Inflammatory macrophage treated with lipopolysaccharide for 1 hour (primary cell): ENCODE measurements at regions not wholly inside any gene's neighbourhood (a gene's known extent, or its start where the extent isn't known, plus 50 kb on each side); places are given as distances from the start of the nearest gene placed in this dataset.
"Not testable (repeated sequence)": the region's sequence is repeated elsewhere in the genome, so short reads cannot be mapped to it uniquely, and the experiment has no call there.

Experiments
- DNase-seq, 2 donors: peaks; one replicate each; pipeline ENCODE4 v3.0.0-alpha.2; 2020 to 2022

DNA sequence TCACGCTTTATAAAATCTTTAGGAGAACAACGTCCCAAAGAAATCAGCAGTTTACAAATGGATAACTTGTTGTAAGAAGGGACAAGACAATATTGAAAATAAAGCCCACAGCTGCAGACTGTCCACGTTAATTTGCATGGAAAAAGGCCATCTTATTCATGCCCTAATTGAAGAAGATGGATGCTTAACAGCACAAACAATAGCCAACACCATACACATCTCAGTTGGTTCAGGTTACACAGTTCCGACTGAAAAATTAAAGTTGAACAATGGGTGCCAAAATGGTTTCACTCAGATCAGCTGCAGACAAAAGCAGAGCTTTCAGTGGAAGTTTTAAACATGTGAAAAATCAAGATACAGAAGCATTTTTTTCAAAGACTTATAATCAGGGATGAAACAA is 314.2 kb downstream of the RAB38 start:
- no peak for DNase-seq

DNA sequence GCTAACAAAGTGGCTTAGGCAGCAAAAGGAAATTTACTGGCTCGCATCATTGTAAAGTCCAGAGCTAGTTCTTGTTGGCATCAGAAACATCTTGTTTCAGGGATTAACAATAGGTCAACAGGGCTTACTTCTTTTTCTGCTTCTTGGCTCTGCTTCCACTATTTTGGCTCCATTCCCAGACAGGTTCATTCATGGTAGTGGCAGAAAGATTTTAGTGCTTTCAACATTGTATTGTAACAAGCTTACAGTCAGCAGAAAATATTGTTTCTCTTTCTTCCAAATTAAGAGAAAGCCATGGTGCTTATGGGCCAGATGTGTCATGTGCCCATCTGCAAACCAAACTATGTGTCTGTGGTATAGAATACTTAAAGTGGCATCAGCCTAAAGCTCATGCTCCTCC is 315.6 kb downstream of the RAB38 start:
- no peak for DNase-seq

DNA sequence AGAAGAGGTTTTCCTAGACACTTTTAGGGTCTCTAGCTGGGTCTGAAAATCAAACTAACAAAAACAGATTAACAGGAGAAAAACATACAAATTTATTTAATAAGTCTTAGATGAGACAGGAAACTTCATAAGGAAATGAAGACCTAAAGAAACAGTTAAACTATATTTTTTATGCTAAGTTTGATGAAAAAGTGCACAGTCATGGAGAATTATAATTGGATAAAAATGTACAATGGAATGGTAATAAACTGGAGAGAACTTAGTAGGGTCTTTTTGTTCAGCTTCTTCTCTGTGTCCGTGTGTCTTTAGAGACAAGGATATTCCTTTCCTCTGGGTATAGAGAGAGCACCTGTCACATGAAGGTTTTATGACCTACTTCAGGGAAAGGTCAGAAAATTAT is 323.4 kb downstream of the RAB38 start:
- no peak for DNase-seq

DNA sequence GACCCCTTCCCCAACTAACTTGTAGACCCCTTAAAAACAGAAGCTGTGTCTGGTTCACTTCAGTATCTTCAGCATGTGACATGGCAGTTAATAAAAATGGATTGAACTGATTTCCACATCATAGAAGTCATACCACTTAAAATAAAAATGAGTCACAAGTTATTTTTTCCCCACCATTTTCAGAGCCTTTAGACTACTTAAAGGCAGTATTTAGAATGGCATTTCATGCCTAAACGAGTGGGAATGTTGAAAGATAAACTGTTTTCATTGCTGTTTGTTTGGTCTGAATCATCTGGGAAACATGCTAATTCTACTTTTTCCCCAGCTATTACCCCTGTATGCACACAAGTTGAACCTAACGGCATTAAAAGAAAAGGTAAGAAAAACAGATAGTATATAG is 324.0 kb downstream of the RAB38 start:
- no peak for DNase-seq

DNA sequence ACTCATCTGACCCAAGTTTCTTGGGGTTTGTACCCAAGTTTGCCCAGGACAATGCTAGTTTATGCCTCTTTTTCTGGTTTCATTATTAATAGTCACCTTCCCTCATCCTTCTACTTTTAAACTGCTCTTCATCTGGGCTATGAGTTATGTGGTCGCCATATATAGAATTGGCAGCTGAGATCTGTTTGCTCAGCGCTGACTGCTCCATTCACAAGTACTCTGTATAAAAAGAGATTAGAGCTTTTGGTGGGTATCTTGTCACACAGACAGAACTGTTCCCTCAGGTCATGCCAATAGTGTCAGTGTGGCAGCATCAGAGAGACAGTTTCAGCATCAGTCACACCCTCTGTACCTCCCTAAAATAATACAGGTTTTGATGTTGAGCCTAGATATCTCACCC is 326.0 kb downstream of the RAB38 start:
- no peak for DNase-seq

DNA sequence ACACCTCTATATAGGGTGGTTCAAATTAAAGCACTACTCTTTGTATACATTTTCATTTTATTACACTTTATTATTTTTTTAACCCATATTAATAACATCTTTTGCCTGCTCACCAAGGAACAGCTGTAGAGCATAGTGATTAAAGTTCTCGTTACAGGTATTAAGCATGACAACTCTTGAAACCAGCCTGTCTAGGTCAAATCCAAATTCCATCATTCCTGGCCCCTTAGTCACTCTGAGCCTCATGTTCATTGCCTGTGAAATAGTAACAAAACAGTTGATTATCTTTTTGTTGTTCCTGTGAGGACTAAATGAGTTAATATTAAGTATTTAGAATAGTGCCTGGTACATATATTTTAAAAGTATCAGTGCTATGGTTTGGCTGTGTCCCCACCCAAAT is 334.5 kb downstream of the RAB38 start:
- DNase-seq = no peak

DNA sequence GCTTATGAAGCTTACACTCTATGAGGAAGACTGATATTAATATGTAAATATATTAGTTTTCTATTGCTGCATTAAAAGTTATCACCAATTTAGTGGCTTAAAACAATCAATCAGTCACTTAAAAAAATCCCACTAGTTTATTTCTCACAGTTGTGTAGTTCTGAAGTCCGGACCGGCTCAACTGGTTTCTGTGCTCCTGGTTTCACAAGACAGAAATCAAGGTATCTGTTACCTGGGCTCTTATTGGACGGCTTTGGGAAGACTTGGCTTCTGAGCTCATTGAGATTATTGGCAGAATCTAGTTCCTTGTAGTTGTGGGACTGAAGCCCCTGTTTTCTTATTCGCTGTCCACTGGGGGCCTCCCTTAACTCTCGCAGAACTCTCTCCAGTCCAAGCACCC is 343.0 kb downstream of the RAB38 start:
- no peak for DNase-seq

DNA sequence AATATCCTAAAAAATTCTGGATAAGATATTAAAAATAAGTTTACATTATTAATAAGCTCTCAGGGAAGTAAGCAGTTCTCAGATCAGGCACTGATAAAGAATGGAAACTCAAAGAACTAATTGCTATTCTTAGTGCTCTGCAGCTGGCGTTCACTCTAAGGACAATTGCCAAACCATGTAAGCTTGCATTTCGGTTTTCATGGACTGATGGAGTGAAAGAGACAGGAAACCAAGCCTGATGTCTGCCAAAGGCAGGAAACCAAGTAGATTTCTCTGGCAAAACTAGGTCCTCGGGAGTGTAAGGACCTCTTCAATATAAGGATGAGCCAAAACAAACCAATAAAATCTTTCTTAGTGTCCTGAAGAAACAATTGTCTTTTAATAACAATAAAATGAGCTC is 355.2 kb downstream of the RAB38 start:
- DNase-seq = no peak

DNA sequence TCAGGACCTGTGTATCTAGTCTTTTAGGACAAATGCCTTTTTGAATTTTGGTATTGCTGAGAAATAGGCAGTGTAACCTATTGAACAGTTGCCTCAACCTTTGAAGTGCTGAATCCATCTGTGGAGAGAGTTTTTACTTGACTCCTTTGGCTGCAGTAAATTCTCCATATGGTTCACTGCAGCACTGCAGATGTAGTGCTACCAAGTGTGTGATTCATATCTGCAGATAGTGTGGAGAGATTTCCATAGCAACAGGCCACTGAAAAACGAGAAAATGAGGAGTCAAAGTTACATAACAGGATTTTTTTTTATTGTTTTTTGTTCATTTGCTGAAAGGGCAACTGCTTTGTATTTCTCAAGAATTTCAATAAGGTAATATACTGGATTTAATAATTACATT is 356.1 kb downstream of the RAB38 start:
- DNase-seq = no peak

DNA sequence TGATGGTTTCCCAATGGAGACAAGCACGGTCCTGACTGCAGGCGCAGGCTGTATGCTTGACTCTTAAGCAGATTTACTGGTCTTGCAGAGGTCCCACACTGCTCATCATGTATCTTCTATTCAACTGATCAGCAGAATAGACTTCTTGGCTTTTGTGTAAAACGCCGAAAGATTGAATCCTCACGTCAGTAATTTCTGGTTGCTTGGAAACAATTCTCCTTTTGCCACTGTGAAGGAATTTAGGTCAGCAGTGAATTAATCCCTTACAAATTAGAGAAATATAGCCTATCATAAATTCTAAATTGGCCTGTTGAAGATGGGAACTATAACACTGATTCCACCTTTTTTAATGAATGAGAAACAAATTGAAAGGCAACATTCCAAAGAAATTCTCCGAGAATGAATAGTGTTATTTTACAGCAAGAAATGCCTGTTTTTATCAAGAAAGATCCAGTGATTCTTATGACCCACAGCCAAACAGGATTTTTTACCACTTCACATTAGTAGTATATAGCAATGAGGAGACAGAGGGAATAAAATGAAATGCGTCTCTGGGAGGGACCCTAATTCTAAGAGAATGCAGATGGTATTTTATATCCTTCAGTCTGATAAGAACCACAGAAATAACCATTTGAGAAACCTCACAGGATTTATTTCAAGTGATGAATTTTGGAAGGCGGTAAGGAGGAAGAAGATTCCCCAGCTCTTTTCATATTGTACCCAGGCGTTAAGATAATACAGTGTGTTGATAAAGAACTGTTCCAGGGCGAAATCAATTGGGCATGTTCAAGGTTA is 362.5 kb downstream of the RAB38 start:
- no peak for DNase-seq

DNA sequence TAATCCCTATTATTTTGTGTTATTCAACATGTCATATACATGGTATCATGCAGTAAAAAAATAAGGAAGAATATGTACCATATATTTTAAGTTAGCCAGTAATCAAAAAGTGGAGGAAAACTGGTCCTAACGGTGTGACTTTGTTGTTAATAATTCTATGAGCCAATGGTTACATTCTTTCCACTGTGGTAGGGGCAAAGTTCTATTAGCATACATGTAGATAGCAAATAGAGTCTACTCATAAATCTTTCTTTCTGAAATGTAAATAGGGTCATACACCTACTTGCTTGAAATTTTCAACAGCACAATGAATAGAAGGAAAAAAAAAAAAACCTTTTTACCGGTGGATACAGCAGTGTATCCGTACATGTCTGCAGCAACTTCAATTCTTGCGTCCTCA is 364.8 kb downstream of the RAB38 start:
- DNase-seq = no peak

DNA sequence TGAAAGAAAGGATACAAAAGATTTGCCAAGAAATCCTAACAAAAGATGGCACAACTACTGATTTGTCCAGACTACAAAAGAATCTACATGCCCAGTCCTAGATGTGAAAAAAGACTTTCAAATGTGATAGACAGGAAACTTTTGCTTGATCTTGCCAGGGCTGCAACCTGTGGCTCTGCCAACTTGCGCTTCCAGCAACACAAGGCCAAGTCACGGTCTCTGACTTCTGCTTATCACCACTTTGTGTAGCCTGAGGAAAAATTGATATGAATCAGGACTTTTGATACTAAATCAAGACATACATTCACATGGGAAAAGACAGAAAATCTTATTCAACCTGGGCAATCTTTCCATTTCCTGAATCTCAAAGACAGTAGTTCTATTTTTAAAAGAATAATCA is 366.0 kb downstream of the RAB38 start:
- DNase-seq = no peak

DNA sequence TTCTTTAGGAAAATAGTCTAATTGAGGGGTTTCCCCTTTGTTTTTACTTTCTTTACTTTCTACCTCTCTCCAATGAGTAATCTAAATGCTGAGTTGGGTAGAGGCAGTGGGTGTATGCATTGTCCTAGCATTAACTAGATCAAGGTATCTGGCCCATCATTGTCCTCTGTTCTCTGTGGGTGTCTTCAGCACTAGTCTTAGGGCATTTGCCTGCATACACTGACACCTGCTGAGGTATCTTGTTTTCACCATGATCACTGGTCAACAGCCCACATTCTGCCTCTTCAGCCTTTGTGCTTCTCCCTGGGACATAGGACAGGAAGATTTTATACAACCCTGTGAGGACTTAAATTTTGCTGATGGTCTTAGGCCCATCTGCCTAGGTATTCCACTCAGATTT is 371.1 kb downstream of the RAB38 start:
- no peak for DNase-seq

DNA sequence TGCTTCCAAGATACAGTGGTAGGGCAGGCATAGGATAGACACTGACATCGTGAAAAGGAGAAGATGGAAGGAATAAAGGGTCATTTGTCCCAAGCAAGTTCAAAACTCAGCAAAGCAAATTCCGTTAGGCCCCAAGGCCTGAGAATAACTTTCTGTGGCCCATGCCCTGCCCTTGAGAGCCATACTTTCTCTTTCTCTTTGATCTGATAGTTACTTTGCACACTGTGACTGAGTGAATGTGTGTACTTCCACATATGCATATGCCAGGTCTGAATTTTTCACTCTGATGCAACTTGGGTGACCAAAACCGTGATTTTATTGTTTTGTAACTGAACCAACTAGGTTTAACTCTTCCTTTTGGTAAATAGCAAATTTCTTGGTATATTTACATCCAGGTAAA is 371.5 kb downstream of the RAB38 start:
- DNase-seq = no peak

DNA sequence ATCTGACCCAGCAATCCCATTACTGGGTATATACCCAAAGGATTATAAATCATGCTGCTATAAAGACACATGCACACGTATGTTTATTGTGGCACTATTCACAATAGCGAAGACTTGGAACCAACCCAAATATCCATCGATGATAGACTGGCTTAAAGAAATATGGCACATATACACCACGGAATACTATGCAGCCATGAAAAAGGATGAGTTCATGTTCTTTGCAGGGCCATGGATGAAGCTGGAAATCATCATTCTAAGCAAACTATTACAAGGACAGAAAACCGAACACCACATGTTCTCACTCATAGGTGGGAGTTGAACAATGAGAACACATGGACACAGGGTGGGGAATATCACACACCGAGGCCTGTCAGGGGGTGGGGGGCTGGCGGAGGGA is 390.4 kb downstream of the RAB38 start:
- not testable (repeated sequence) for DNase-seq

DNA sequence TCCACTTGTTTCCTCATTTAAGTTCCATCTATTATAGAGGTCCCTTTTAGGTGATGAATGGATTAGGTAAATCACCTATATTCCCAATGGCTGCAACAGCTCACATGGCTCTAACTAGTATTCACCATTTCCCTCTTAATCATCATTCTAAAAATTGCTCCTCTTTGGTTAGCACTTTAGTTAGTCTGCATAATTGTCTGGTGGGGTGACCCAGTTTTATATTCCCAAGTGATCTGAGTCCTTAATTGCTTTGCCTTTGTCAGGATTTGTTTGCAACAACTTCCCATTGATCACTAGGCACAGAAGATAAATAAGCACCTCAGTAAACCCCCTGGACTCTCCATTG is 395.2 kb downstream of the RAB38 start:
- no peak for DNase-seq

DNA sequence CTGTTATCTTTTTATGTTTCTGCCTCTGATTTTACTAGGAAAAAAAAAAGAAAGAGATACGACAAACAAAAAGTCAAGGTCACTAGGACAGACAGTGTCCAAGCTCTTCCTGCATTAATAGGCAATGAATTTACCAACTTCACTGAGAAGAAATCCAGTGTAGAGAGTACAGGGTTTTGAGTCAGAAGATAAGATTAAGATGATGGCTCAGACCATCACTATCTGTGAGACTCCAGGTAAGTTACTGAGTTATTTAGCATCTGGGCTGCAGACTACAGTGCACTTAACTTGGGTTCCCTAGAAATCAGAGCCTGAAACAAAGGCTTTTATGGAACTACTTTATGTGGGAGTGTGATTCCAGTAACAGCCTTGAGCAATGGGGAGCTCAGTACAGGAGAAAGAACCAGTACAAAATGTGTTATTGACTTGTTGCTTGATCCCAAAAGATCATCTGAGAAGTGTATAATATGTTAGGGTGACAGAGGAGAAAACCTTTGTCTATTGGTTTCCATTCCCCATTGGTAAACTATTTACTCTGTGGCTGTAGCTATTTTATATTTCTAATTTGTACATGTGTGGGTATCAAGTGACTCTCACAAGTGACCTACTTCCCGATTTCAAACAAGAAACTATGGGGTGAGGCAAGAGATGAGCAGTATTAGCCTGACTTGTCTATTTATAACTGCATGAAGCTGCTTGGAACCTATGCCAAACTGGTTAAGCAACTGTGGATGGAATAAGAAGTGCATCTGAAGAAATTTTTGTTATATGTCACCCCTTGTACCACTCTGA is 395.8 kb downstream of the RAB38 start:
- peak in 1 of 2 donors; percentile 49 for DNase-seq

DNA sequence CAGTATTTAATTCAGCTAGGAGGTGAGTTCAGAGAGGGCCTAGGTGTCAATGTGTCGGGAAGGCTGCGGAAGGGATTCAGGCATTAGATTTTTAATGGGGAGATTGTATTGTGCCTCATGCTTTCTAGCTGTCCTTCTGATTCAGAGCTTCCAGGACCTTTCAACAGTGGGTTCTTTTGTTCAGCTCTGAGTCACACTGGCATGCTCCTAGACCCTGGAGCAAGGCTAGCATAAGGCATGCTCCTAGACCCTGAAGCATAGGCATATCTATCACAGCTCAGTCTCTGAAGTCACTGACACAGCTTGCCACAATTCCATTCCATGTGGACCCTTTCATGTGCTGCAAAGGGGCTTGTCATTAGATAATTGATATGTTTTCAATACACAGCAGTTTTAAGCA is 396.9 kb downstream of the RAB38 start:
- no peak for DNase-seq

DNA sequence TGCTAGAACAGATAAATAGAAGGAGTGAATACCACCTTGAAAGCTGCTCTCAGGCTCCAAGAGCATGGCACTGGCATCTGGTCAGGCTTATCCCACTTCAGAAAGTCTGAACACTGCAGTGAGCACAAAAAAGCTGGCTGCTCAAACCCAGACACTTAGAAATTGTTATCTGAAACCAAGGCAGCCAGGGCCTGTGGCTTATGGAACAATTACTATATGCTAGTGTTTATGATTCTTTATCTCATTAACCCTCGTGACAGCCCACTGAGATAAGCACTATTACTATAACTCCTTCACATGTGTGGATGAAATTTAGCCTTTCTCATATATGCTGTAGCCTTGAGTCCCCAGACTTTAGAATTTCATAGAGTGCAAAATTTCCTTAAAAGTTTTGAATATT is 400.2 kb downstream of the RAB38 start:
- no peak for DNase-seq

DNA sequence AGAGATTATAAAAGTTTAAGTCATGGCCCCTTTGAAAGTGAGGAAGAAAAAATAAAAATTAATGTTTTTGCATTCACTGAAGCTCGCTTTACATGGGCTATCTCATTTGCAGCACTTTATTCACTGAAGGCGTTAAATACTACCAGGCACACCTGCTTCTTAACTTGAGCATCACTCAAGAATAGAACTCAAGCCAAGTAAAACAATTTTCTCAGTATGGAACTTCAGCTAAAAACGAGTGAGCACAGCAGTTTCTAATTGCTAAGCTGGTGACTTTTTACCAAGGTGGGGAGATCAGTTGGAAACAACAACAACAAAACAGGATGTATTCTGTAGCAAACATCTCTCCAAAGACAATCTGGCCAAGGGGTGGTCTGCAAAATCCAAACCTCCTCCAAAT is 405.6 kb downstream of the RAB38 start:
- no peak for DNase-seq

DNA sequence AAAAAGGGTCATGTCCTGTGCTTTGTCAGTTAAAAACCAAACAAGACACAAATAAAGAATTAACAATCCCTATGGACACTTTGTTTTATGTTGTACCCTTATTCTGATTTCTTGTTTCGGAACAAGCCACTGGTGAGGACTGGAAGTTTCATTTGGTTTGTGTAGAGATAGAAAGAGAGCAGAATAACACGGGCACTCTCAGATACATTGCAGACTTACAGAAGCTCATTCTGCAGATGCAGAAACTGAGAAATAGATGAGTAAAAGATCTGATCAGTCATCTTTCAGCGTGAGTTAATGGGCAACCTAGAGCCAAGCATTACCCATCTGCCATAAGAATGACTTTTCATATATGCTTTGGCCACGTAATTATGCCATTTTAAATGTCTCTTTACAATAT is 407.6 kb downstream of the RAB38 start:
- DNase-seq = no peak

DNA sequence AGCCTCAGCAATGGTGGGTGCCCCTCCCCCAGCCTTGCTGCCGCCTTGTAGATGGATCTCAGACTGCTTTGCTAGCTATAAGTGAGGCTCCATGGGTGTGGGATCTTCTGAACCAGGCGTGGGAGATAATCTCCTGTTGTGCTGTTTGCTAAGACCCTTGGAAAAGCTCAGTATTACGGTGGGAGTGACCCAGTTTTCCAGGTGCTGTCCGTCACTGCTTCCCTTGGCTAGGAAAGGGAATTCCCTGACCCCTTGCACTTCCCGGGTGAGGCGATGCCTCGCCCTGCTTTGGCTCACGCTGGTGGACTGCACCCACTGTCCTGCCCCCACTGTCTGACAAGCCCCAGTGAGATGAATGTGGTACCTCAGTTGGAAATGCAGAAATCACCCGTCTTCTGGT is 411.2 kb downstream of the RAB38 start:
- not testable (repeated sequence) for DNase-seq

DNA sequence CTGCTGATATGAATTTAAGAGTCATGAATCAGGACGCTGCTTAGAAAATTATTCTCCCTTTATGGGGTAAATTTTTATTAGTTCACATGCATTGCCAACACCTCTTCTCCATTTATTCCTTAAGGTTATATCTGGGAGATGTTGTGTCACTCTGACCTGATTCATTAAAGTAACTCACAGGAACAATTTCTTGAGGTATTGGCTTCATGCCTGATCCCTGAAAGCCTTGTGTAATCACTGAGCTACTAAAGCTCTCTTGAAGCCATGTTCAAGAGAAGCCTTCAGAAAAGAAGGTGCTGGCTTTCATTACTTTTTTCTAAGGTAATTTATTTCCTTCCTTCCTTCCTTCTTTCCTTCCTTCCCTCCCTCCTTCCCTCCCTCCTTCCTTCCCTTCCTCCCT is 420.6 kb downstream of the RAB38 start:
- DNase-seq = no peak

DNA sequence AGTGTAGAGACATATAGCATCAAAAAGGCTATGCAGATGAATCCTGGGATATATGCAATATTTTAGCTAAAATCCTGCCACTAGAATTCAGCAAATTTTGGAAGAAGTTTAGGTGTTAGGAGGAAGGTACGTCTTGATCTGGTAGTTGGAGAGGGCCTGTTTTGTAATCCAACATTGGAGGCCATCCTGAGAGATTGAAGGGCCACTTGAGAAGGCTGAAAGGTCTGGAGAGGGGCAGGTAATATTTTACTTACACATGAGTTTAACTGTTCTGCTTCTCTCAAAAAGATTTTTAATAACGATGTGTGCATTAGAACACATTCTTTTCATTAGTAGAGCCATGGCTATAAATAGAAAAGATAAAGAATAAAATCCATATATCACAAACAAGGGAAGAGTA is 422.1 kb downstream of the RAB38 start:
- no peak for DNase-seq

DNA sequence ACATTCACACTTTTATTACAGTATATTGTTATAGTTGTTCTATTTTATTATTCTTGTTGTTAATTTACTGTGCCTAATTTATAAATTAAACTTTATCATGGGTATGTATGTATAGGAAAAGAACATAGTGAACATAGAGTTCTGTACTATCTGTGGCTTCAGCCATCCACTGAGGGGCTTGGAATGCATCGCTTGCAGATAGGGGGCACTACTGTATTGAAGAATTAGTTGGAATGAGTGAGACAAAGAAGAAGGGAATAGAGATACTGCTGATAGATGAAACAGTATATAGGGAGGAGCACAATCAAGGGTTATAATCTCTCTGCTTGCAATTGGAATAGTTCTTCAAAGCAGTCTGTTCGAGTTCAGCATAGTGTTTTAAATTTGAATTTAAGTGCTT is 432.2 kb downstream of the RAB38 start:
- no peak for DNase-seq
